ENCODE measurements at regions not wholly inside any gene's neighbourhood (a gene's known extent, or its start where the extent isn't known, plus 50 kb on each side); places are given as distances from the start of the nearest gene placed in this dataset.

DNA sequence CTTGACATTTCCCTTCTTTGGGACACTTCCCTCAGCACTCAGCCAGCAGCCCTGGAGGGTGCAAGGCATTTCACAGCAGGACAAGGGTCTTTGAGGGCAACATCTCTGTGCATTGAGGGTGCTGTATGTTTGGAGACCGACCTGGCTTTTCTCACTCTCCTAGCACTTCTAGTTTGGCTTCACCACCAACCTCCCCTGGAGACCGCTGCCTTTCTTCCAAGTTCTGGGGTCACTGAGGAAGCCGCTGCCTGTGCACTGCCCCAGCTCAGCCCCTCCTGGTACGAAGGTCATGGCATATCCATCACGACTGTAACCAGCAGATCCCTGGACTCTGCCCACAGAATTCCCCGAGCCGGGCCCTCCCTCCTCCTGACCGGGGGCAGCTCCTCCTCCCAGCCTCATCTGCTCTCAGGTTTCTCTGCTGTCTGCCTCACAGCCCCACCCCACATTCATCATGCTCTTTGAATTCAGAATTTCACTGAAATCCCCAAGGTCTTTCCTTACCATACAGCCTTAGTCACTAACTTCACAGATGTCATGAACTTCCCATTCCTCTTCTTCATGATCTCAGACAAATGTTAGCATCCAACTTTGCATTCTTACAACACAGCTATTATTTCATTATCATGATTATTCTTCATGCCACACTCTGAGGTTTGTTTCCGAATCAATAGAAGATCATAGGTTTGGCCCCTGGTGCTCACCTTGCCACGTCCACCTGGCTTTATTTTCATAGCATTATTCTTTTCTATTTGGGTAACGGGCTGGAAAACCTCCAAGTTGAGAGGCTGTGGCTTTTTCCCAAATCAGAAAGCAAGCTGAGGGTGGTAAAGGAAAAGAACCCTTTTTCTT is 113.0 kb upstream of the COPS8 start:
- no peak overlapping the region for H2BK15ac ChIP-seq (replicated peaks; ENCODE audit: low read depth)
- H3K23ac ChIP-seq (ENCODE audit: low read length) = no peak overlapping the region
- no peaks in the 10 kb centered on the region for H3K79me2 ChIP-seq (ENCODE audit: control insufficient read depth, insufficient read depth, low read length)
- no peak overlapping the region for H3K27ac ChIP-seq (ENCODE audit: low read depth, low read length)
- H3K79me1 ChIP-seq (ENCODE audit: low read length) = no peaks in the 10 kb centered on the region
- no peak overlapping the region for H4K8ac ChIP-seq (ENCODE audit: low read depth, low read length)
- H3K4ac ChIP-seq (ENCODE audit: low read depth, low read length) = no peak overlapping the region
- no peak overlapping the region for H2BK120ac ChIP-seq (ENCODE audit: low read depth, low read length)
- no CpG with 5 or more reads among the region's 11 CpGs for WGBS (ENCODE audit: extremely low coverage, insufficient coverage, low lambda C conversion rate)
- H4K5ac ChIP-seq (ENCODE audit: low read length) = peak overlapping the region; percentile 62
- H3K4me2 ChIP-seq (ENCODE audit: low read length) = no peak overlapping the region
- H2BK5ac ChIP-seq (ENCODE audit: low read length) = no peak overlapping the region
- no peak overlapping the region for H3K18ac ChIP-seq (ENCODE audit: low read length)
- H3K9ac ChIP-seq (ENCODE audit: low read length) = no peak overlapping the region
- DNase-seq = peak; percentile 67
- peak overlapping the region; percentile 64 for H3K56ac ChIP-seq (ENCODE audit: low read length)
- no peaks in the 10 kb centered on the region for H3K27me3 ChIP-seq (ENCODE audit: insufficient read depth, low read length, poor library complexity)
- H2AK5ac ChIP-seq (ENCODE audit: low read length) = no peak overlapping the region
- peaks cover 8% of the 10 kb centered on the region for H3K4me1 ChIP-seq (ENCODE audit: control insufficient read depth, low read depth, low read length)
- no peaks in the 10 kb centered on the region for H3K36me3 ChIP-seq (ENCODE audit: control insufficient read depth, insufficient read depth, low read length)
- no peak overlapping the region for H3K4me3 ChIP-seq (ENCODE audit: low read length)

DNA sequence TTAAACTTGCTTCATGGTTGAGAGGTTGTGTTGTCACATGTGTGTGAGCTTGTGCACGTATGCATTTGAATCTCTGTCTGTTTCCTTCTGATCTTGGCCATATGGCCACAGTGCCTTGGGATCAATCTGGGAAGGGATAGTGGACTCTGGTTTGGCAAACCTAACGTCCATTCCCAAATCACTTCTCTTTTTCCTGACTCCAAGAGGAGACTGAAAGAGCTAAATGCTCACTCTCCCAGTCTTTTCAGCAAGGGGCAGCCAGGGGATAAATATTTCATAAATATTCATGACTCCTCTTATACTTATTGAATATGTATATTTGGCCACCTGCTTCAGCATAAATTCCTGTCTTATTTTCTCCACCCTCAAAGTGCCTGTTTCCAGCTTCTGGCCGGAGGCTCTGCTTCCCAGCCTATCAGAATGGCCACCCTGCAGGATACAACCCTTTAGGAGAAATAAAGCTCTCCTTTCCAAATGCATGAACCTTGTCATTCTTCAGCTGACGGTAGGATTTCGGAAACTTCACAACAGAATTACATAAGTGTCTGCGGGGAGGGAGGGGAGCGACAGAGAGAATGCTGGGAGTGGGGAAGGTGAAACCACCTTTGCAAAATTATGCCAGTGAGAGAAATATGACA is 112.2 kb upstream of the COPS8 start:
- Histone ChIP-seq H4K8ac (ENCODE audit: low read depth, low read length) (no peak overlapping the region), H3K4me1 (ENCODE audit: control insufficient read depth, low read depth, low read length) (peaks cover 8% of the 10 kb centered on the region), H3K79me1 (ENCODE audit: low read length) (no peaks in the 10 kb centered on the region), H3K27ac (ENCODE audit: low read depth, low read length) (no peak overlapping the region), H3K9ac (ENCODE audit: low read length) (no peak overlapping the region), H2BK15ac (replicated peaks; ENCODE audit: low read depth) (no peak overlapping the region), H3K4ac (ENCODE audit: low read depth, low read length) (no peak overlapping the region), H3K56ac (ENCODE audit: low read length) (peak overlapping the region; percentile 9), H3K27me3 (ENCODE audit: insufficient read depth, low read length, poor library complexity) (no peaks in the 10 kb centered on the region), H3K36me3 (ENCODE audit: control insufficient read depth, insufficient read depth, low read length) (no peaks in the 10 kb centered on the region), H3K23ac (ENCODE audit: low read length) (no peak overlapping the region), H2AK5ac (ENCODE audit: low read length) (no peak overlapping the region), H4K5ac (ENCODE audit: low read length) (no peak overlapping the region), H3K18ac (ENCODE audit: low read length) (no peak overlapping the region), H2BK120ac (ENCODE audit: low read depth, low read length) (no peak overlapping the region), H3K4me2 (ENCODE audit: low read length) (no peak overlapping the region), H3K79me2 (ENCODE audit: control insufficient read depth, insufficient read depth, low read length) (no peaks in the 10 kb centered on the region), H3K4me3 (ENCODE audit: low read length) (no peak overlapping the region), H2BK5ac (ENCODE audit: low read length) (no peak overlapping the region)
- WGBS (ENCODE audit: extremely low coverage, insufficient coverage, low lambda C conversion rate) = no CpG with 5 or more reads among the region's 7 CpGs
- no peak for DNase-seq

DNA sequence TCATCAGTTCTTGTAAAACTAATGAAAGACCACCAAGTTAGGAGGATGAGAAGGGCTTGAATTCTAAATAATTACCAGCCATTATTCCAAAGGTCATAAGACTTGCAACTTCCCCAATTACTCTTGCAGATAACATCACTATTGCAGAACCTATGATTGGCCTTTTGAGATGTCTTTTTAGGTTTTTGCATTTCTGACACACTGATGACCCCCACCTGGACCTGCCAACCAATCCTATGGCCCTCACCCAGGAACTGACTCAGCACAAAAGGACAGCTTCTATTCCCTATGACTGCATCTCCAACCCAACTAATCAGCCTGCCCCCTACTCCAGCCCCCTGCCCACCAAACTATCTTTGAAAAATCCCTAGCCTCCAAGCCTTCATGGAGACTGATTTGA is 111.5 kb upstream of the COPS8 start:
- no peaks in the 10 kb centered on the region for H3K27me3 ChIP-seq (ENCODE audit: insufficient read depth, low read length, poor library complexity)
- no peaks in the 10 kb centered on the region for H3K79me1 ChIP-seq (ENCODE audit: low read length)
- H3K27ac ChIP-seq (ENCODE audit: low read depth, low read length) = no peak overlapping the region
- no peak overlapping the region for H3K9ac ChIP-seq (ENCODE audit: low read length)
- H3K4me1 ChIP-seq (ENCODE audit: control insufficient read depth, low read depth, low read length) = peaks cover 8% of the 10 kb centered on the region
- H3K4ac ChIP-seq (ENCODE audit: low read depth, low read length) = no peak overlapping the region
- H3K18ac ChIP-seq (ENCODE audit: low read length) = no peak overlapping the region
- H3K56ac ChIP-seq (ENCODE audit: low read length) = no peak overlapping the region
- no peak for DNase-seq
- H2BK5ac ChIP-seq (ENCODE audit: low read length) = no peak overlapping the region
- H4K5ac ChIP-seq (ENCODE audit: low read length) = no peak overlapping the region
- H3K79me2 ChIP-seq (ENCODE audit: control insufficient read depth, insufficient read depth, low read length) = no peaks in the 10 kb centered on the region
- no peak overlapping the region for H3K4me3 ChIP-seq (ENCODE audit: low read length)
- H2AK5ac ChIP-seq (ENCODE audit: low read length) = no peak overlapping the region
- no peak overlapping the region for H2BK15ac ChIP-seq (replicated peaks; ENCODE audit: low read depth)
- H3K23ac ChIP-seq (ENCODE audit: low read length) = no peak overlapping the region
- H4K8ac ChIP-seq (ENCODE audit: low read depth, low read length) = no peak overlapping the region
- H3K36me3 ChIP-seq (ENCODE audit: control insufficient read depth, insufficient read depth, low read length) = no peaks in the 10 kb centered on the region
- H2BK120ac ChIP-seq (ENCODE audit: low read depth, low read length) = no peak overlapping the region
- no peak overlapping the region for H3K4me2 ChIP-seq (ENCODE audit: low read length)

DNA sequence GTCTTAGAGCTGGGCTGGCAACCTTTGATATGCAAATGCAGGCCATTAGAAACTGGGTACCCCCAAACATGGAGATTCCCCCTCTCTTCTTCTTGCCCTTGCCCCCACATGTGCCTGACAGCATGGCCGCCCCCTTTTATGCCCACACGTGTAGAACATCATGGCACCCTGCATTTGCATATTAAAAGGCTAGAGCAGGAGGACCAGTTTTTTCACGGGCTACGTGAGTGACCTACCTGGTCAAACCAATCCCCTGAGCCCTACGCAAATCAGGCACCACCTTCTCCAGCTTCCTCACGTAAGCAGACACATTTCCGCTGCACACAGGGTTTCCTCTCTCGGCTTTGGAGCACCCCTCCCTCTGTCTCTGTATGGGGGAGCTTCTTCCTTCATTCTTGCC is 110.9 kb upstream of the COPS8 start:
- Histone ChIP-seq H3K4me2 (ENCODE audit: low read length) (no peak overlapping the region), H3K4me1 (ENCODE audit: control insufficient read depth, low read depth, low read length) (peaks cover 8% of the 10 kb centered on the region), H3K23ac (ENCODE audit: low read length) (no peak overlapping the region), H2BK120ac (ENCODE audit: low read depth, low read length) (no peak overlapping the region), H2BK5ac (ENCODE audit: low read length) (no peak overlapping the region), H4K8ac (ENCODE audit: low read depth, low read length) (no peak overlapping the region), H3K4me3 (ENCODE audit: low read length) (no peak overlapping the region), H3K9ac (ENCODE audit: low read length) (no peak overlapping the region), H3K36me3 (ENCODE audit: control insufficient read depth, insufficient read depth, low read length) (no peaks in the 10 kb centered on the region), H3K27me3 (ENCODE audit: insufficient read depth, low read length, poor library complexity) (no peaks in the 10 kb centered on the region), H3K4ac (ENCODE audit: low read depth, low read length) (no peak overlapping the region), H2BK15ac (replicated peaks; ENCODE audit: low read depth) (no peak overlapping the region), H3K79me2 (ENCODE audit: control insufficient read depth, insufficient read depth, low read length) (no peaks in the 10 kb centered on the region), H3K79me1 (ENCODE audit: low read length) (no peaks in the 10 kb centered on the region), H3K18ac (ENCODE audit: low read length) (no peak overlapping the region), H4K5ac (ENCODE audit: low read length) (no peak overlapping the region), H2AK5ac (ENCODE audit: low read length) (no peak overlapping the region), H3K27ac (ENCODE audit: low read depth, low read length) (no peak overlapping the region), H3K56ac (ENCODE audit: low read length) (no peak overlapping the region)
- no peak for DNase-seq
- WGBS (ENCODE audit: extremely low coverage, insufficient coverage, low lambda C conversion rate) = no CpG with 5 or more reads among the region's 8 CpGs

DNA sequence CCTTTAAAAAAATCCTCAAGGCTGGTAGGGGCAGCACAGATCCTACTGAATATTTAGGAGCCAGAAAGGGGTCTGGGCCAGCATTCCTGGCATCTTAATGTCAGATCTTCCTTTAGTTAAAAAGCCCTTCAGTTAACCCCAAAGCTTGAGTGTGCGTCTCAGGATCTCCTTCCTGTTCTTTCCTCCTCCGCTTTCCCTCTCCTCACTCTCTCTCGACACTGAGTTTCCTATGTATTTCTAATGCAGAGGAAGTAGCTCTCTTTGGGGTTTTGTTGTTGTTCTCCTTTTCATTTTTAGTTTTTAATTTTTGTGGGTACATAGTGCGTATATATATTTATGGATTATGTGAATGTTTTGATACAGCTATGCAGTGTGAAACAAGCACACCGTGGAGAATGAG is 109.9 kb upstream of the COPS8 start:
- Histone ChIP-seq H3K4me3 (ENCODE audit: low read length) (no peak overlapping the region), H3K4me1 (ENCODE audit: control insufficient read depth, low read depth, low read length) (peaks cover 8% of the 10 kb centered on the region), H3K9ac (ENCODE audit: low read length) (no peak overlapping the region), H4K5ac (ENCODE audit: low read length) (no peak overlapping the region), H2AK5ac (ENCODE audit: low read length) (no peak overlapping the region), H3K56ac (ENCODE audit: low read length) (no peak overlapping the region), H2BK15ac (replicated peaks; ENCODE audit: low read depth) (no peak overlapping the region), H3K23ac (ENCODE audit: low read length) (no peak overlapping the region), H3K79me1 (ENCODE audit: low read length) (no peaks in the 10 kb centered on the region), H2BK120ac (ENCODE audit: low read depth, low read length) (no peak overlapping the region), H3K4ac (ENCODE audit: low read depth, low read length) (no peak overlapping the region), H3K4me2 (ENCODE audit: low read length) (no peak overlapping the region), H3K27ac (ENCODE audit: low read depth, low read length) (no peak overlapping the region), H3K79me2 (ENCODE audit: control insufficient read depth, insufficient read depth, low read length) (no peaks in the 10 kb centered on the region), H3K27me3 (ENCODE audit: insufficient read depth, low read length, poor library complexity) (no peaks in the 10 kb centered on the region), H3K18ac (ENCODE audit: low read length) (no peak overlapping the region), H2BK5ac (ENCODE audit: low read length) (no peak overlapping the region), H4K8ac (ENCODE audit: low read depth, low read length) (no peak overlapping the region), H3K36me3 (ENCODE audit: control insufficient read depth, insufficient read depth, low read length) (no peaks in the 10 kb centered on the region)
- no peak for DNase-seq
- WGBS (ENCODE audit: extremely low coverage, insufficient coverage, low lambda C conversion rate) = no CpG with 5 or more reads among the region's 5 CpGs

Measured in mesendoderm (in vitro differentiated cells).